H9 (cell line): ENCODE measurements at regions not wholly inside any gene's neighbourhood (a gene's known extent, or its start where the extent isn't known, plus 50 kb on each side); places are given as distances from the start of the nearest gene placed in this dataset.

ENCODE experiments used
- DNase-seq: peaks from one replicate; pipeline ENCODE4 v3.0.0-alpha.2; 2017
- H2AFZ ChIP-seq: one replicate; pipeline ENCODE4 v1.6.1; 2013; ENCODE audit warnings: mild to moderate bottlenecking, low read length, control low read depth, moderate library complexity
- H2AK5ac ChIP-seq: 2 replicates; pipeline ENCODE4 v1.6.1; 2013; ENCODE audit warnings: low read length, control low read depth, mixed read lengths; ENCODE audit not compliant: insufficient read length
- H2BK120ac ChIP-seq: one replicate; pipeline ENCODE4 v1.6.1; 2013; ENCODE audit warnings: low read depth, mild to moderate bottlenecking, low read length, control low read depth, inconsistent platforms; ENCODE audit not compliant: poor library complexity, severe bottlenecking
- H2BK12ac ChIP-seq: 2 replicates; pipeline ENCODE4 v1.6.1; 2013; ENCODE audit warnings: low read length, control low read depth, mixed read lengths, low read depth; ENCODE audit not compliant: insufficient read length
- H2BK15ac ChIP-seq: 2 replicates; pipeline ENCODE4 v1.6.1; 2013; ENCODE audit warnings: low read depth, low read length, control low read depth
- H2BK20ac ChIP-seq: one replicate; pipeline ENCODE4 v1.6.1; 2013; ENCODE audit warnings: low read depth, mild to moderate bottlenecking, low read length, control low read depth, inconsistent platforms; ENCODE audit not compliant: poor library complexity, severe bottlenecking
- H2BK5ac ChIP-seq: 2 replicates; pipeline ENCODE4 v1.6.1; 2013; ENCODE audit warnings: low read length, control low read depth, mixed read lengths; ENCODE audit not compliant: insufficient read length
- H3K14ac ChIP-seq: 2 replicates; pipeline ENCODE4 v1.6.1; 2013; ENCODE audit warnings: low read length, control low read depth; ENCODE audit not compliant: insufficient read depth
- H3K18ac ChIP-seq: 2 replicates; pipeline ENCODE4 v1.6.1; 2013; ENCODE audit warnings: low read depth, mild to moderate bottlenecking, mixed read lengths, low read length, control low read depth; ENCODE audit not compliant: insufficient read length
- H3K23ac ChIP-seq: 2 replicates; pipeline ENCODE4 v1.6.1; 2013; ENCODE audit warnings: low read length, control low read depth, mixed read lengths, low read depth; ENCODE audit not compliant: insufficient read length
- H3K23me2 ChIP-seq: 2 replicates; pipeline ENCODE4 v1.6.1; 2013; ENCODE audit warnings: low read depth, mild to moderate bottlenecking, mixed read lengths, low read length, control low read depth; ENCODE audit not compliant: insufficient read length, poor library complexity, severe bottlenecking
- H3K27ac ChIP-seq: 2 replicates; pipeline ENCODE4 v1.5.1; 2013; ENCODE audit warnings: low read length, control low read depth, mixed read lengths, low read depth; ENCODE audit not compliant: insufficient read length
- H3K27me3 ChIP-seq: 2 replicates; pipeline ENCODE4 v1.6.1; 2013; ENCODE audit warnings: low read length, control low read depth, inconsistent platforms; ENCODE audit not compliant: insufficient read depth
- H3K4ac ChIP-seq: 2 replicates; pipeline ENCODE4 v1.6.1; 2013; ENCODE audit warnings: low read depth, mild to moderate bottlenecking, control low read depth, inconsistent platforms, low read length, moderate library complexity
- H3K4me1 ChIP-seq: 2 replicates; pipeline ENCODE4 v1.6.1; 2013; ENCODE audit warnings: low read length, control low read depth, inconsistent platforms; ENCODE audit not compliant: insufficient read depth
- H3K4me2 ChIP-seq: 2 replicates; pipeline ENCODE4 v1.6.1; 2013; ENCODE audit warnings: low read length, control low read depth, mixed read lengths; ENCODE audit not compliant: insufficient read length, insufficient read depth
- H3K56ac ChIP-seq: 2 replicates; pipeline ENCODE4 v1.6.1; 2013; ENCODE audit warnings: low read depth, mild to moderate bottlenecking, mixed read lengths, low read length, control low read depth; ENCODE audit not compliant: insufficient read length
- H3K79me1 ChIP-seq: 2 replicates; pipeline ENCODE4 v1.6.1; 2013; ENCODE audit warnings: low read depth, mild to moderate bottlenecking, moderate library complexity, low read length, control low read depth, inconsistent platforms; ENCODE audit not compliant: insufficient read depth, poor library complexity, severe bottlenecking
- H3K79me2 ChIP-seq: 2 replicates; pipeline ENCODE4 v1.6.1; 2013; ENCODE audit warnings: low read length, control low read depth, inconsistent platforms; ENCODE audit not compliant: insufficient read depth
- H3K9ac ChIP-seq: 2 replicates; pipeline ENCODE4 v1.6.1; 2013; ENCODE audit warnings: low read length, control low read depth, mixed read lengths; ENCODE audit not compliant: insufficient read length; ENCODE audit errors: extremely low read depth
- H3K9me3 ChIP-seq: one replicate; pipeline ENCODE4 v1.6.1; 2013; ENCODE audit warnings: low read depth, low read length, inconsistent platforms; ENCODE audit not compliant: control insufficient read depth
- H3T11ph ChIP-seq: one replicate; pipeline ENCODE4 v1.6.1; 2013; ENCODE audit warnings: mild to moderate bottlenecking, low read length, control low read depth, inconsistent platforms
- H4K20me1 ChIP-seq: one replicate; pipeline ENCODE4 v1.6.1; 2013; ENCODE audit not compliant: control insufficient read depth, insufficient read length, insufficient read depth
- H4K5ac ChIP-seq: 2 replicates; pipeline ENCODE4 v1.6.1; 2013; ENCODE audit warnings: low read depth, mild to moderate bottlenecking, mixed read lengths, low read length, control low read depth; ENCODE audit not compliant: insufficient read length
- H4K8ac ChIP-seq: replicated peaks from 2 replicates; pipeline ENCODE4 v1.6.1; 2013; ENCODE audit warnings: low read length, control low read depth, mixed read lengths, low read depth; ENCODE audit not compliant: insufficient read length
- H4K91ac ChIP-seq: 2 replicates; pipeline ENCODE4 v1.6.1; 2013; ENCODE audit warnings: low read depth, mild to moderate bottlenecking, moderate library complexity, mixed read lengths, low read length, control low read depth; ENCODE audit not compliant: insufficient read length
- H3K27ac Mint-ChIP-seq, 3 experiments: 2 replicates in 2 of 3; 3 replicates in 1 of 3; pipeline ENCODE4 v1.8.0; 2020 to 2021; ENCODE audit warnings: mixed read lengths in 3 of 3, mild to moderate bottlenecking in 1 of 3, moderate library complexity in 1 of 3
- H3K27me3 Mint-ChIP-seq: 2 replicates; pipeline ENCODE4 v1.8.0; 2021; ENCODE audit warnings: low read depth, mild to moderate bottlenecking, moderate library complexity, mixed read lengths
- H3K36me3 Mint-ChIP-seq, 3 experiments: 2 replicates in 2 of 3; 3 replicates in 1 of 3; pipeline ENCODE4 v1.8.0; 2020 to 2021; ENCODE audit warnings: low read depth in 3 of 3, mixed read lengths in 3 of 3; ENCODE audit not compliant: insufficient read depth in 1 of 3
- H3K4me1 Mint-ChIP-seq, 2 experiments: 2 replicates each; pipeline ENCODE4 v1.8.0; 2020; ENCODE audit warnings: mixed read lengths in 2 of 2
- H3K4me3 Mint-ChIP-seq, 2 experiments: 2 replicates in 1 of 2; 3 replicates in 1 of 2; pipeline ENCODE4 v1.8.0; 2020 to 2021; ENCODE audit warnings: mild to moderate bottlenecking in 2 of 2, mixed read lengths in 2 of 2, moderate library complexity in 1 of 2
- H3K9me3 Mint-ChIP-seq, 2 experiments: 2 replicates in 1 of 2; 3 replicates in 1 of 2; pipeline ENCODE4 v1.8.0; 2020; ENCODE audit warnings: mild to moderate bottlenecking in 2 of 2, mixed read lengths in 2 of 2, moderate library complexity in 1 of 2
- CTCF ChIP-seq: fragments of 200-600 bp; sonication (generic); conservative IDR thresholded peaks from 3 replicates; pipeline ENCODE4 v1.8.0; 2021; ENCODE audit warnings: antibody characterized with exemption, mild to moderate bottlenecking
- WGBS: extraction: QIAGEN DNeasy Blood & Tissue Kit; methylation state at CpG from one replicate; pipeline ENCODE4 v1.1.7; 2013; ENCODE audit warnings: missing lambda C conversion rate, low lambda C conversion rate, mixed read lengths; ENCODE audit not compliant: insufficient read length; ENCODE audit errors: extremely low coverage; 5-methylcytosine and 5-hydroxymethylcytosine counted together

GRCh38 chr1:221069986-221070385, 190.7 kb downstream of the HLX start:
- no peaks in the 10 kb centered on the region for H3K79me1 ChIP-seq
- H3K23me2 ChIP-seq = no peaks in the 10 kb centered on the region
- WGBS = no CpG with 5 or more reads among the region's 2 CpGs
- no peak overlapping the region for H3K27ac Mint-ChIP-seq
- TF ChIP-seq CTCF = no peak
- no peak overlapping the region for H3K9ac ChIP-seq
- H3K4ac ChIP-seq = no peak overlapping the region
- no peak overlapping the region for H2AK5ac ChIP-seq
- no peak overlapping the region for H4K5ac ChIP-seq
- no peak overlapping the region for H3K56ac ChIP-seq
- peaks cover 0 to 7% (median 0%) of the 10 kb centered on the region in 3 experiments; a peak in 1 of 7 replicates for H3K36me3 Mint-ChIP-seq
- H3K27ac ChIP-seq = no peak overlapping the region
- no peaks in the 10 kb centered on the region for H4K20me1 ChIP-seq
- H3K79me2 ChIP-seq = no peaks in the 10 kb centered on the region
- no peak overlapping the region for H2BK12ac ChIP-seq
- no peak overlapping the region for H3K23ac ChIP-seq
- no peaks in the 10 kb centered on the region for H3K4me1 ChIP-seq
- no peak overlapping the region for H4K91ac ChIP-seq
- no peak overlapping the region for H3K18ac ChIP-seq
- no peak for DNase-seq
- H2BK20ac ChIP-seq = no peak overlapping the region
- H3K4me3 Mint-ChIP-seq = no peak overlapping the region
- no peak overlapping the region for H2AFZ ChIP-seq
- no peak overlapping the region for H3K4me2 ChIP-seq
- no peak overlapping the region for H3T11ph ChIP-seq
- H3K9me3 Mint-ChIP-seq = peaks cover 10% of the 10 kb centered on the region in 2 experiments; a peak in 2 of 5 replicates
- no peak overlapping the region for H2BK15ac ChIP-seq
- H2BK5ac ChIP-seq = no peak overlapping the region
- H3K9me3 ChIP-seq = no peaks in the 10 kb centered on the region
- no peaks in the 10 kb centered on the region for H3K4me1 Mint-ChIP-seq
- H2BK120ac ChIP-seq = no peak overlapping the region
- H3K27me3 ChIP-seq = no peaks in the 10 kb centered on the region
- no peak overlapping the region for H4K8ac ChIP-seq
- H3K14ac ChIP-seq = no peak overlapping the region
- no peaks in the 10 kb centered on the region for H3K27me3 Mint-ChIP-seq
